Hepatocyte (in vitro differentiated cells): ENCODE measurements at regions not wholly inside any gene's neighbourhood (a gene's known extent, or its start where the extent isn't known, plus 50 kb on each side); places are given as distances from the start of the nearest gene placed in this dataset.

Source experiments
- DNase-seq: peaks from one replicate; pipeline ENCODE4 v3.0.0-alpha.2; 2016; ENCODE audit warnings: low spot score
- H2AFZ ChIP-seq: fragments of 200-600 bp; sonication (generic); 2 replicates; pipeline ENCODE4 v1.6.0; 2016; ENCODE audit warnings: antibody characterized with exemption, mild to moderate bottlenecking
- H3K27ac ChIP-seq: fragments of 200-600 bp; sonication (generic); 2 replicates; pipeline ENCODE4 v1.5.1; 2016; ENCODE audit warnings: mild to moderate bottlenecking
- H3K27me3 ChIP-seq: fragments of 200-600 bp; sonication (generic); 2 replicates; pipeline ENCODE4 v1.6.1; 2016
- H3K36me3 ChIP-seq: fragments of 200-600 bp; sonication (generic); replicated peaks from 2 replicates; pipeline ENCODE4 v1.5.1; 2016; ENCODE audit warnings: low read depth; ENCODE audit not compliant: insufficient read depth
- H3K4me1 ChIP-seq: fragments of 200-600 bp; sonication (generic); 2 replicates; pipeline ENCODE4 v1.5.1; 2016; ENCODE audit warnings: mild to moderate bottlenecking, moderate library complexity; ENCODE audit not compliant: insufficient read depth
- H3K4me2 ChIP-seq: fragments of 200-600 bp; sonication (generic); 2 replicates; pipeline ENCODE4 v1.6.0; 2016
- H3K4me3 ChIP-seq: fragments of 200-600 bp; sonication (generic); 2 replicates; pipeline ENCODE4 v1.5.1; 2016; ENCODE audit warnings: mild to moderate bottlenecking
- H3K79me2 ChIP-seq: fragments of 200-600 bp; sonication (generic); 2 replicates; pipeline ENCODE4 v1.6.0; 2017; ENCODE audit warnings: mild to moderate bottlenecking
- H3K9me2 ChIP-seq: fragments of 200-600 bp; sonication (generic); replicated peaks from 2 replicates; pipeline ENCODE4 v1.6.0; 2017; ENCODE audit warnings: mild to moderate bottlenecking; ENCODE audit not compliant: insufficient read depth
- H3K9me3 ChIP-seq: fragments of 200-600 bp; sonication (generic); 2 replicates; pipeline ENCODE4 v1.5.1; 2016; ENCODE audit warnings: low read depth, mild to moderate bottlenecking
- H4K20me1 ChIP-seq: fragments of 200-600 bp; sonication (generic); 2 replicates; pipeline ENCODE4 v1.6.0; 2016; ENCODE audit warnings: mild to moderate bottlenecking; ENCODE audit not compliant: insufficient read depth, poor library complexity, severe bottlenecking
- CTCF ChIP-seq: fragments of 200-600 bp; sonication (generic); IDR thresholded peaks from 2 replicates; pipeline ENCODE4 v1.5.1; 2016; ENCODE audit warnings: antibody characterized with exemption, mild to moderate bottlenecking; ENCODE audit not compliant: poor library complexity
- EZH2 ChIP-seq: fragments of 200-600 bp; sonication (generic); IDR thresholded peaks from 2 replicates; pipeline ENCODE4 v1.6.1; 2016; ENCODE audit warnings: antibody characterized with exemption, mild to moderate bottlenecking, borderline replicate concordance
- EZH2phosphoT487 ChIP-seq: fragments of 200-600 bp; sonication (generic); IDR thresholded peaks from one replicate; pipeline ENCODE4 v1.6.1; 2018; ENCODE audit warnings: antibody characterized with exemption, mild to moderate bottlenecking, low read depth, moderate library complexity; ENCODE audit not compliant: unreplicated experiment, severe bottlenecking
- WGBS: methylation state at CpG from one replicate; pipeline ENCODE4 v1.1.6; 2016; ENCODE audit warnings: low lambda C conversion rate; ENCODE audit errors: missing lambda C conversion rate; 5-methylcytosine and 5-hydroxymethylcytosine counted together

- Histone ChIP-seq H2AFZ (no peak overlapping the region), H3K9me2 (no peaks in the 10 kb centered on the region), H3K9me3 (no peaks in the 10 kb centered on the region), H3K4me1 (no peaks in the 10 kb centered on the region), H3K4me2 (no peak overlapping the region), H3K27ac (no peak overlapping the region), H3K36me3 (no peaks in the 10 kb centered on the region), H3K4me3 (no peak overlapping the region), H3K79me2 (no peaks in the 10 kb centered on the region), H3K27me3 (no peaks in the 10 kb centered on the region), H4K20me1 (no peaks in the 10 kb centered on the region)
- DNase-seq: no peak
- TF ChIP-seq EZH2phosphoT487 (no peak), EZH2 (no peak), CTCF (no peak)
Observed at GRCh38 chr6:50236164-50236563, 186.4 kb upstream of the DEFB112 start.

GRCh38 chr6:50239853-50240252, 190.1 kb upstream of the DEFB112 start:
- no peak for DNase-seq
- H3K27me3 ChIP-seq: no peaks in the 10 kb centered on the region
- no peaks in the 10 kb centered on the region for H3K4me1 ChIP-seq
- H3K4me3 ChIP-seq: no peak overlapping the region
- H3K9me2 ChIP-seq: no peaks in the 10 kb centered on the region
- H4K20me1 ChIP-seq: no peaks in the 10 kb centered on the region
- H3K4me2 ChIP-seq: no peak overlapping the region
- H3K79me2 ChIP-seq: no peaks in the 10 kb centered on the region
- no peak overlapping the region for H2AFZ ChIP-seq
- TF ChIP-seq CTCF (no peak), EZH2 (no peak), EZH2phosphoT487 (no peak)
- no peaks in the 10 kb centered on the region for H3K36me3 ChIP-seq
- no peak overlapping the region for H3K27ac ChIP-seq
- no peaks in the 10 kb centered on the region for H3K9me3 ChIP-seq
- WGBS: 97% methylated on average over 14 of the region's 14 CpGs

- H3K36me3 ChIP-seq: no peaks in the 10 kb centered on the region
- H3K79me2 ChIP-seq: no peaks in the 10 kb centered on the region
- H3K4me3 ChIP-seq: no peak overlapping the region
- no peaks in the 10 kb centered on the region for H3K9me3 ChIP-seq
- WGBS: 87% methylated on average over 8 of the region's 8 CpGs
- DNase-seq: no peak
- no peak overlapping the region for H3K4me2 ChIP-seq
- H3K4me1 ChIP-seq: no peaks in the 10 kb centered on the region
- no peak overlapping the region for H2AFZ ChIP-seq
- H3K27me3 ChIP-seq: no peaks in the 10 kb centered on the region
- H3K27ac ChIP-seq: no peak overlapping the region
- no peak for TF ChIP-seq EZH2phosphoT487
- TF ChIP-seq EZH2: no peak
- TF ChIP-seq CTCF: no peak
- H3K9me2 ChIP-seq: no peaks in the 10 kb centered on the region
- H4K20me1 ChIP-seq: no peaks in the 10 kb centered on the region
Observed at GRCh38 chr6:50240986-50241385, 191.3 kb upstream of the DEFB112 start.

GRCh38 chr6:50249493-50249892, 199.8 kb upstream of the DEFB112 start:
- no peak overlapping the region for H3K27ac ChIP-seq
- H3K4me1 ChIP-seq: no peaks in the 10 kb centered on the region
- H3K79me2 ChIP-seq: no peaks in the 10 kb centered on the region
- H2AFZ ChIP-seq: no peak overlapping the region
- H3K36me3 ChIP-seq: no peaks in the 10 kb centered on the region
- no peaks in the 10 kb centered on the region for H3K9me3 ChIP-seq
- no peak overlapping the region for H3K4me2 ChIP-seq
- no peak for TF ChIP-seq EZH2
- TF ChIP-seq CTCF: no peak
- TF ChIP-seq EZH2phosphoT487: no peak
- no peak overlapping the region for H3K4me3 ChIP-seq
- WGBS: 72% methylated on average over 2 of the region's 2 CpGs
- no peak for DNase-seq
- H3K9me2 ChIP-seq: no peaks in the 10 kb centered on the region
- H4K20me1 ChIP-seq: no peaks in the 10 kb centered on the region
- H3K27me3 ChIP-seq: no peaks in the 10 kb centered on the region
